Neural cell (in vitro differentiated cells): ENCODE measurements at regions not wholly inside any gene's neighbourhood (a gene's known extent, or its start where the extent isn't known, plus 50 kb on each side); places are given as distances from the start of the nearest gene placed in this dataset.

Experiments
- H2AFZ ChIP-seq: fragments of 200-600, 300-800 bp; sonication (generic), shearing (Covaris generic); 2 replicates; pipeline ENCODE4 v1.6.0; 2014; ENCODE audit warnings: low read depth, mild to moderate bottlenecking, antibody characterized with exemption, low read length, moderate library complexity
- H3F3A ChIP-seq: fragments of 200-600 bp; shearing (Covaris generic); 2 replicates; pipeline ENCODE4 v1.6.1; 2016; ENCODE audit warnings: mild to moderate bottlenecking, moderate library complexity, mixed read lengths, antibody characterized with exemption, low read length; ENCODE audit not compliant: insufficient read depth, poor library complexity, severe bottlenecking
- H3K27ac ChIP-seq: fragments of 200-600, 300-800 bp; sonication (generic), shearing (Covaris generic); 2 replicates; pipeline ENCODE4 v1.5.1; 2014; ENCODE audit warnings: mild to moderate bottlenecking, low read length, moderate library complexity
- H3K27me3 ChIP-seq: fragments of 300-800, 200-600 bp; sonication (generic), shearing (Covaris generic); 2 replicates; pipeline ENCODE4 v1.6.0; 2014; ENCODE audit warnings: mild to moderate bottlenecking, low read depth, low read length, moderate library complexity; ENCODE audit not compliant: insufficient read depth
- H3K36me3 ChIP-seq: fragments of 300-800, 200-600 bp; sonication (generic), shearing (Covaris generic); 2 replicates; pipeline ENCODE4 v1.5.1; 2014; ENCODE audit warnings: mild to moderate bottlenecking, antibody characterized with exemption, low read length, moderate library complexity; ENCODE audit not compliant: insufficient read depth
- H3K4me2 ChIP-seq: fragments of 300-800, 200-600 bp; sonication (generic), shearing (Covaris generic); 2 replicates; pipeline ENCODE4 v1.6.0; 2014; ENCODE audit warnings: mild to moderate bottlenecking, low read length
- H3K4me3 ChIP-seq: fragments of 300-800, 200-600 bp; sonication (generic), shearing (Covaris generic); 2 replicates; pipeline ENCODE4 v1.5.1; 2014; ENCODE audit warnings: mild to moderate bottlenecking, low read length, moderate library complexity
- H3K79me2 ChIP-seq: fragments of 200-600 bp; shearing (Covaris generic); replicated peaks from 2 replicates; pipeline ENCODE4 v1.6.0; 2014; ENCODE audit warnings: mild to moderate bottlenecking, low read length, moderate library complexity; ENCODE audit not compliant: insufficient read depth
- H3K9ac ChIP-seq: fragments of 300-800, 200-600 bp; sonication (generic), shearing (Covaris generic); 2 replicates; pipeline ENCODE4 v1.6.1; 2016; ENCODE audit warnings: mild to moderate bottlenecking, low read length, mixed read lengths
- H3K9me2 ChIP-seq: fragments of 200-600 bp; shearing (Covaris generic); 2 replicates; pipeline ENCODE4 v1.6.1; 2016; ENCODE audit warnings: mild to moderate bottlenecking, low read length, mixed read lengths; ENCODE audit not compliant: insufficient read depth
- H3K9me3 ChIP-seq: fragments of 200-600, 300-800 bp; sonication (generic), shearing (Covaris generic); 2 replicates; pipeline ENCODE4 v1.6.1; 2016; ENCODE audit warnings: mild to moderate bottlenecking, mixed run types, low read length, moderate library complexity, mixed read lengths
- H4K20me1 ChIP-seq: fragments of 200-600 bp; shearing (Covaris generic); 2 replicates; pipeline ENCODE4 v1.6.1; 2016; ENCODE audit warnings: mild to moderate bottlenecking, mixed run types; ENCODE audit not compliant: insufficient read depth
- CTCF ChIP-seq: fragments of 450-650 bp; IDR thresholded peaks from 2 replicates; pipeline ENCODE4 v1.5.1; 2014; ENCODE audit warnings: antibody characterized with exemption, mild to moderate bottlenecking, moderate library complexity; ENCODE audit not compliant: poor library complexity, severe bottlenecking
- EP300 ChIP-seq: fragments of 450-650 bp; conservative IDR thresholded peaks from 2 replicates; pipeline ENCODE4 v1.6.1; 2014; ENCODE audit warnings: antibody characterized with exemption, mild to moderate bottlenecking, moderate library complexity; ENCODE audit not compliant: poor library complexity, severe bottlenecking
- EZH2 ChIP-seq: fragments of 200-600, 300-800 bp; shearing (Covaris generic), sonication (generic); IDR thresholded peaks from 2 replicates; pipeline ENCODE4 v1.6.1; 2014; ENCODE audit warnings: antibody characterized with exemption, low read length, borderline replicate concordance, mild to moderate bottlenecking; ENCODE audit not compliant: insufficient read depth, poor library complexity, severe bottlenecking
- MXI1 ChIP-seq: fragments of 450-650 bp; conservative IDR thresholded peaks from 2 replicates; pipeline ENCODE4 v1.6.1; 2014; ENCODE audit warnings: antibody characterized with exemption, mild to moderate bottlenecking; ENCODE audit not compliant: poor library complexity, severe bottlenecking
- POLR2AphosphoS5 ChIP-seq: IDR thresholded peaks from 2 replicates; pipeline ENCODE4 v1.6.1; 2012
- RAD21 ChIP-seq: fragments of 450-650 bp; conservative IDR thresholded peaks from 2 replicates; pipeline ENCODE4 v1.6.1; 2014; ENCODE audit warnings: antibody characterized with exemption, mild to moderate bottlenecking, moderate library complexity
- REST ChIP-seq: IDR thresholded peaks from 2 replicates; pipeline ENCODE4 v1.6.1; 2012; ENCODE audit warnings: borderline replicate concordance
- SMC3 ChIP-seq: fragments of 450-650 bp; conservative IDR thresholded peaks from 2 replicates; pipeline ENCODE4 v1.6.1; 2014; ENCODE audit warnings: antibody characterized with exemption, mild to moderate bottlenecking, moderate library complexity; ENCODE audit not compliant: poor library complexity
- TAF1 ChIP-seq: IDR thresholded peaks from 2 replicates; pipeline ENCODE4 v1.6.1; 2012; ENCODE audit warnings: low read depth

- Histone ChIP-seq H4K20me1 (no peaks in the 10 kb centered on the region), H3K9me2 (no peaks in the 10 kb centered on the region), H3K27me3 (no peaks in the 10 kb centered on the region), H3K4me2 (no peak overlapping the region), H3K4me3 (no peak overlapping the region), H3K36me3 (no peaks in the 10 kb centered on the region), H3K79me2 (no peaks in the 10 kb centered on the region), H3K27ac (no peak overlapping the region), H2AFZ (no peak overlapping the region), H3K9ac (no peak overlapping the region), H3K9me3 (no peaks in the 10 kb centered on the region), H3F3A (no peaks in the 10 kb centered on the region)
- TF ChIP-seq EZH2 (no peak), REST (no peak), EP300 (no peak)
Measured at GRCh38 chr22:22424210-22424800, 84.2 kb downstream of the ZNF280B start.

DNA sequence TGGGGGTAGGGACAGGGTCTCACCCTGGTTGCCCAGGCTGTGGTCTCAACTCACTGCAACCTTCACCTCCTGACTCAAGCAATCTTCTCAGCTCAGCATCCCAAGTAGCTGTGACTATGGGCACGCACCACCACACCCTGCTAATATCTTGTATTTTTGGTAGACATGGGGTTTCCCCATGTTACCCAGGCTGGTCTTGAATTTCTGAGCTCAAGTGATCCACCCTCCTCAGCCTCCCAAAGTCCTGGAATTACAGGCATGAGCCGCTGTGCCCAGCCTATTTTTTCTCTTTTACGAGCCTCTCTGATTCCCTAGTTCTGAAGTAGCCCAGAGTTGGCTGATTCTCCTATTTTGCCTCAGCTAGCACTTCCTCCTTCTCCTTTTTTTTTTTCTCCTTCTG is 83.6 kb downstream of the ZNF280B start:
- Histone ChIP-seq H3K27me3 (no peaks in the 10 kb centered on the region), H3K79me2 (no peaks in the 10 kb centered on the region), H2AFZ (no peak overlapping the region), H3K4me2 (no peak overlapping the region), H3F3A (no peaks in the 10 kb centered on the region), H3K4me3 (no peak overlapping the region), H3K9me3 (no peaks in the 10 kb centered on the region), H3K27ac (no peak overlapping the region), H3K9me2 (no peaks in the 10 kb centered on the region), H4K20me1 (no peaks in the 10 kb centered on the region), H3K9ac (no peak overlapping the region), H3K36me3 (no peaks in the 10 kb centered on the region)
- TF ChIP-seq CTCF (no peak), EP300 (no peak)

DNA sequence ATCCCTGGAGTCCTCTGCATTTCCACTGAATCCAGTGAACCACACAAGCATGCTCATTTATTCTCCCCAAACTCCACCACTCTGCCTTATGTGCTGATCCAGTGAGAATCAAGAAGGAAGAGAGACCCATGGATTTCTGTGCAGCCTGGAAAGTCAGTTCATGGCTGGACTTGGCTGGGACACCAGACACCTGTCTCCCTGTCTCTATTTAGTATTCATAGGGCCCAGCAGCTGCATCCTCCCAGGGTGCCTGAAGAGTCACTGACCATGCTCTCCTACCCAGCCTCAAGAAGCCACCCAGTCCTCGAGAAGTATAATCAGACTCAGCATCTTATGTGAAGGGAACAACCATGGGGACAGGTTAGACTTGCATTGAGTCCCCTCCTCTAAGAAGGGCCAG is 83.2 kb downstream of the ZNF280B start:
- no peak overlapping the region for H3K27ac ChIP-seq
- no peak overlapping the region for H2AFZ ChIP-seq
- H3K9ac ChIP-seq: no peak overlapping the region
- no peaks in the 10 kb centered on the region for H3K36me3 ChIP-seq
- no peaks in the 10 kb centered on the region for H3K79me2 ChIP-seq
- no peak overlapping the region for H3K4me2 ChIP-seq
- H3K9me2 ChIP-seq: no peaks in the 10 kb centered on the region
- no peaks in the 10 kb centered on the region for H3K9me3 ChIP-seq
- H3K4me3 ChIP-seq: no peak overlapping the region
- no peaks in the 10 kb centered on the region for H4K20me1 ChIP-seq
- TF ChIP-seq REST (no peak), TAF1 (no peak), EP300 (no peak), SMC3 (no peak), POLR2AphosphoS5 (no peak), CTCF (no peak), MXI1 (no peak), EZH2 (no peak), RAD21 (no peak)
- no peaks in the 10 kb centered on the region for H3F3A ChIP-seq
- no peaks in the 10 kb centered on the region for H3K27me3 ChIP-seq
